ENCODE measurements at regions not wholly inside any gene's neighbourhood (a gene's known extent, or its start where the extent isn't known, plus 50 kb on each side); places are given as distances from the start of the nearest gene placed in this dataset.

DNA sequence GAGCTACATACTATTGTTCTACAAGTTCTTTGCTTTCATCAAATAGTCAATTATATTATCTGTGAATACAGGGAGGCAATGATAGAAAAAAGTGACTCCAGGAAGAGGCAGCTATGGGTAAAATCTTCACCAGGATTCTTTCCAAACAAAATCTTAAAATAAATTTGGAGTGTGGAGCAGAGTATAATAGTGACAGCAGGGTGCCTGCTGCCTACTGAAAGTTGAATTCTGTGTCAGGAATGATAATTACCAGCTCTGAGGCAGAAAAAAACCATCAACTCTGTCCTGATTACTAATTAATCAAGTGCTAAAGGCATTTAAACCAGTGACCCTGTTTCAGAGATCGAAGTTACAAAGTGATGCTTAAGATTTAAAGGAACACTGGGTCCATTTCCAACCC, 148.0 kb downstream of the DIPK2A start:
- H3K4me1 ChIP-seq (ENCODE audit: insufficient read depth, low read length, severe bottlenecking), result no peaks in the 10 kb centered on the region
- H3K36me3 ChIP-seq (ENCODE audit: insufficient read depth, low read length), result no peaks in the 10 kb centered on the region
- no peaks in the 10 kb centered on the region for H3K27me3 ChIP-seq (ENCODE audit: insufficient read depth, low read length)
- TF ChIP-seq EZH2 (IDR thresholded peaks at IDR 0.05; ENCODE audit: borderline replicate concordance, low read length), result no peak
- TF ChIP-seq, protein P1, sequence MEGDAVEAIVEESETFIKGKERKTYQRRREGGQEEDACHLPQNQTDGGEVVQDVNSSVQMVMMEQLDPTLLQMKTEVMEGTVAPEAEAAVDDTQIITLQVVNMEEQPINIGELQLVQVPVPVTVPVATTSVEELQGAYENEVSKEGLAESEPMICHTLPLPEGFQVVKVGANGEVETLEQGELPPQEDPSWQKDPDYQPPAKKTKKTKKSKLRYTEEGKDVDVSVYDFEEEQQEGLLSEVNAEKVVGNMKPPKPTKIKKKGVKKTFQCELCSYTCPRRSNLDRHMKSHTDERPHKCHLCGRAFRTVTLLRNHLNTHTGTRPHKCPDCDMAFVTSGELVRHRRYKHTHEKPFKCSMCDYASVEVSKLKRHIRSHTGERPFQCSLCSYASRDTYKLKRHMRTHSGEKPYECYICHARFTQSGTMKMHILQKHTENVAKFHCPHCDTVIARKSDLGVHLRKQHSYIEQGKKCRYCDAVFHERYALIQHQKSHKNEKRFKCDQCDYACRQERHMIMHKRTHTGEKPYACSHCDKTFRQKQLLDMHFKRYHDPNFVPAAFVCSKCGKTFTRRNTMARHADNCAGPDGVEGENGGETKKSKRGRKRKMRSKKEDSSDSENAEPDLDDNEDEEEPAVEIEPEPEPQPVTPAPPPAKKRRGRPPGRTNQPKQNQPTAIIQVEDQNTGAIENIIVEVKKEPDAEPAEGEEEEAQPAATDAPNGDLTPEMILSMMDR (IDR thresholded peaks at IDR 0.05; ENCODE audit: low read length), result no peak
- no peak overlapping the region for H2AFZ ChIP-seq (ENCODE audit: low read length)
- H3K9me3 ChIP-seq (ENCODE audit: low read length), result no peaks in the 10 kb centered on the region
- H3K27ac ChIP-seq (ENCODE audit: low read depth, low read length, poor library complexity, severe bottlenecking), result no peak overlapping the region
- H3K4me3 ChIP-seq (ENCODE audit: low read depth, low read length, poor library complexity, severe bottlenecking), result no peak overlapping the region
- no peak overlapping the region for H3K4me2 ChIP-seq (ENCODE audit: low read length)
- H3K79me2 ChIP-seq (ENCODE audit: insufficient read depth, low read length), result no peaks in the 10 kb centered on the region
- H3K9me2 ChIP-seq (ENCODE audit: low read depth, low read length), result no peaks in the 10 kb centered on the region
- no peaks in the 10 kb centered on the region for H3F3A ChIP-seq (ENCODE audit: insufficient read depth, low read length)
- no peaks in the 10 kb centered on the region for H4K20me1 ChIP-seq (ENCODE audit: insufficient read depth, low read length)
- no peak overlapping the region for H3K9ac ChIP-seq (ENCODE audit: low read length)

DNA sequence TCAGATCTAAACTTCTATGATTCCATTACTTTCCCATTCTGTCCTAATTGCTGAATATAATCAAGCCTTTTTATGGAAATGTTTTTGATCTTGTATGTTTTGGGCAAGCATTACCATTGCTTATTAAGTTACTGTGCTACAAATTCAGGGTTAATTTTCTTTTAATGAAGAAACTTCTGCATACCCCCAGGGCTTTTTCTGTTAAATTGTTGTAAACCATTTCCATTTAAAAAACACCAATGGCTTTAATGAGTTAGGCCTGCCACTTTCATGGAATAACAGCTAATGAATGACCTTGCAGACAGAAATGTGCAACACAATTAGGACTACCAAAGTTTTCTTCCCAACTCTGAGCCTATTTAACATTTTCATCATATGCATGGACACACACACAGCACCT, 150.0 kb downstream of the DIPK2A start:
- Histone ChIP-seq H3K79me2 (ENCODE audit: insufficient read depth, low read length) (no peaks in the 10 kb centered on the region), H3K4me1 (ENCODE audit: insufficient read depth, low read length, severe bottlenecking) (no peaks in the 10 kb centered on the region), H3K27ac (ENCODE audit: low read depth, low read length, poor library complexity, severe bottlenecking) (no peak overlapping the region), H4K20me1 (ENCODE audit: insufficient read depth, low read length) (no peaks in the 10 kb centered on the region), H3K9me2 (ENCODE audit: low read depth, low read length) (no peaks in the 10 kb centered on the region), H3F3A (ENCODE audit: insufficient read depth, low read length) (no peaks in the 10 kb centered on the region), H3K9ac (ENCODE audit: low read length) (no peak overlapping the region), H3K9me3 (ENCODE audit: low read length) (no peaks in the 10 kb centered on the region), H2AFZ (ENCODE audit: low read length) (no peak overlapping the region), H3K27me3 (ENCODE audit: insufficient read depth, low read length) (no peaks in the 10 kb centered on the region), H3K4me2 (ENCODE audit: low read length) (no peak overlapping the region), H3K36me3 (ENCODE audit: insufficient read depth, low read length) (no peaks in the 10 kb centered on the region), H3K4me3 (ENCODE audit: low read depth, low read length, poor library complexity, severe bottlenecking) (no peak overlapping the region)
- TF ChIP-seq EZH2 (IDR thresholded peaks at IDR 0.05; ENCODE audit: borderline replicate concordance, low read length), result no peak
- TF ChIP-seq, protein P1 (IDR thresholded peaks at IDR 0.05; ENCODE audit: low read length), result no peak

DNA sequence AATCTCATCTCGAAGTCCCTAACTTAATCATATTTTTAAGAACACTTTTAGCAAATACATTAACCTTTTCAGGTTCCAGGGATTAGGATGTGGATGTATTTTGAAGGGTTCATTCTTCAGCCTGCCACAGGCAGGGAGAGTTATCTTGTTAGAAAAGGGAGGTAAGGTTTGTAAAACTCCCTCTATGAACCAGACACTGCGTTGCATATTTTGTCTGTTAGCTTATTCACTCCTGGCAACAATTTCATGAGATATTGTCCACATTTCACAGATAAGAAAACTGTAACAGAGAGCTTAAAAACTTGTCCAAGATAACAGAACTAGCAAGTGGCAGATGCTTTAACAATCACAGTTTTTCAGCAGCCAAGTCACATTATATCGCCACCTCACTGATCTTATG, 155.4 kb downstream of the DIPK2A start:
- H3F3A ChIP-seq (ENCODE audit: insufficient read depth, low read length), result no peaks in the 10 kb centered on the region
- no peaks in the 10 kb centered on the region for H3K27me3 ChIP-seq (ENCODE audit: insufficient read depth, low read length)
- H3K4me2 ChIP-seq (ENCODE audit: low read length), result no peak overlapping the region
- no peaks in the 10 kb centered on the region for H3K4me1 ChIP-seq (ENCODE audit: insufficient read depth, low read length, severe bottlenecking)
- H3K36me3 ChIP-seq (ENCODE audit: insufficient read depth, low read length), result no peaks in the 10 kb centered on the region
- H2AFZ ChIP-seq (ENCODE audit: low read length), result no peak overlapping the region
- H3K9ac ChIP-seq (ENCODE audit: low read length), result no peak overlapping the region
- TF ChIP-seq, protein P1 (IDR thresholded peaks at IDR 0.05; ENCODE audit: low read length), result no peak
- TF ChIP-seq EZH2 (IDR thresholded peaks at IDR 0.05; ENCODE audit: borderline replicate concordance, low read length), result no peak
- no peaks in the 10 kb centered on the region for H3K79me2 ChIP-seq (ENCODE audit: insufficient read depth, low read length)
- H3K27ac ChIP-seq (ENCODE audit: low read depth, low read length, poor library complexity, severe bottlenecking), result no peak overlapping the region
- no peak overlapping the region for H3K4me3 ChIP-seq (ENCODE audit: low read depth, low read length, poor library complexity, severe bottlenecking)
- no peaks in the 10 kb centered on the region for H3K9me3 ChIP-seq (ENCODE audit: low read length)
- H3K9me2 ChIP-seq (ENCODE audit: low read depth, low read length), result no peaks in the 10 kb centered on the region
- H4K20me1 ChIP-seq (ENCODE audit: insufficient read depth, low read length), result no peaks in the 10 kb centered on the region; the same call in 1 of the 2 replicates
